Epithelial cell of esophagus (primary cell): ENCODE measurements at regions not wholly inside any gene's neighbourhood (a gene's known extent, or its start where the extent isn't known, plus 50 kb on each side); places are given as distances from the start of the nearest gene placed in this dataset.
"Not testable (repeated sequence)": the region's sequence is repeated elsewhere in the genome, so short reads cannot be mapped to it uniquely, and the experiment has no call there.

Source experiments
- DNase-seq: peaks from one replicate; pipeline ENCODE4 v3.0.0; 2010; ENCODE audit warnings: low read depth
- H3K4me3 ChIP-seq: 2 replicates; pipeline ENCODE4 v1.5.1; 2011; ENCODE audit warnings: mild to moderate bottlenecking, low read length, control low read depth
- TF ChIP-seq, protein P1 (sequence below): IDR thresholded peaks from 2 replicates; pipeline ENCODE4 v1.5.1; 2011; ENCODE audit warnings: low read depth, mild to moderate bottlenecking, low read length, control low read depth, inconsistent platforms; ENCODE audit not compliant: insufficient read depth; ENCODE audit errors: missing control alignments

DNA sequence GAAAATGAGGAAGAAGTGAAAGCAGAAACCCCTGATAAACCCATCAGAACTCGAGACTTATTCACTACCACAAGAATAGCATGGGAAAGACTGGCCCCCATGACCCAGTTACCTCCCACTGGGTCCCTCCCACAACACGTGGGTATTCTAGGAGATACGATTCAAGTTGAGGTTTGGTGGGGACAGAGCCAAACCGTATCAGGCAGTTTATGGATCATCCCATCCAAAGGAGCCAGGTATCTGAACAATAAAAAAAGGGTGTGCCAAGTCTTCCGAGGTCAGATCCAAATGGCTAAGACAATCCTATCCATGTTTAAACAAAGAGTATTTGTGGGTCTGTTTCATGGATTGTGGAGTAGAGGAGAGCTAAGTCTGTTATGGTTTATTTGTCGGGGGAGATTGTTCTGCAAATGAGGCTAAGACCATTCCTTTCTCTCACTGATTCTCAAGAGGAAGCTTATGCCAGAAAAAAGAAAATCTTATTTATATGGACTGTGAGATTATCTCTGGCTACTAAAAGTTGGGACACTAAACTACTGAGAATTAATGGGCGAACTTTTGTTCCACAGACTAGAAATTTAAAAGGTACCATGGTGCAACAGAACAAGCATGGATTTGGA lies 203.7 kb downstream of the IPMK start:
- H3K4me3 ChIP-seq, result no peak overlapping the region
- TF ChIP-seq, protein P1, sequence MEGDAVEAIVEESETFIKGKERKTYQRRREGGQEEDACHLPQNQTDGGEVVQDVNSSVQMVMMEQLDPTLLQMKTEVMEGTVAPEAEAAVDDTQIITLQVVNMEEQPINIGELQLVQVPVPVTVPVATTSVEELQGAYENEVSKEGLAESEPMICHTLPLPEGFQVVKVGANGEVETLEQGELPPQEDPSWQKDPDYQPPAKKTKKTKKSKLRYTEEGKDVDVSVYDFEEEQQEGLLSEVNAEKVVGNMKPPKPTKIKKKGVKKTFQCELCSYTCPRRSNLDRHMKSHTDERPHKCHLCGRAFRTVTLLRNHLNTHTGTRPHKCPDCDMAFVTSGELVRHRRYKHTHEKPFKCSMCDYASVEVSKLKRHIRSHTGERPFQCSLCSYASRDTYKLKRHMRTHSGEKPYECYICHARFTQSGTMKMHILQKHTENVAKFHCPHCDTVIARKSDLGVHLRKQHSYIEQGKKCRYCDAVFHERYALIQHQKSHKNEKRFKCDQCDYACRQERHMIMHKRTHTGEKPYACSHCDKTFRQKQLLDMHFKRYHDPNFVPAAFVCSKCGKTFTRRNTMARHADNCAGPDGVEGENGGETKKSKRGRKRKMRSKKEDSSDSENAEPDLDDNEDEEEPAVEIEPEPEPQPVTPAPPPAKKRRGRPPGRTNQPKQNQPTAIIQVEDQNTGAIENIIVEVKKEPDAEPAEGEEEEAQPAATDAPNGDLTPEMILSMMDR, result no peak
- DNase-seq, result no peak

GRCh38 chr10:58058683-58059082 lies 209.0 kb downstream of the IPMK start:
- peak; percentile 27 for DNase-seq

DNA sequence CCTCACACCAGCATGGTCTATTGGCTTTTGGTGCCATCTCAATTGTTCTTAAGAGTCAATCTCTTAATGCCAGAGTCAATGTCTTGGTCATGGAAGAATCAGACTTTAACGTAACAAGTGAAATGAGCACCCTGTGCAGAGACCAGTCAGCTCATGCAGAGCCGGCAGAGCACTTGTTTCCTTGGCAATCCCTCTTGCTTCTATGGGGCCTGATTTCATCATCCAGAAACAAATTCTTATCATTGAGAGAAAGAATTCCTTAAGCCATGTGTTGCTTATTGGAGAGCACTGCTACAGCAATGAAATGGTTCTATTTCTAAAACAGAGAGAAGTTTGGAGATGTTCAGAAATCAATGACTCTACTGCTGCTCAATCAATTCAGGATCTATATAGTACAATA lies 212.8 kb downstream of the IPMK start:
- no peak for DNase-seq
- TF ChIP-seq, protein P1, result no peak
- H3K4me3 ChIP-seq, result no peak overlapping the region

More at GRCh38 chr10:58058683-58059082, 209.0 kb downstream of the IPMK start:
- not testable (repeated sequence) for H3K4me3 ChIP-seq

DNA sequence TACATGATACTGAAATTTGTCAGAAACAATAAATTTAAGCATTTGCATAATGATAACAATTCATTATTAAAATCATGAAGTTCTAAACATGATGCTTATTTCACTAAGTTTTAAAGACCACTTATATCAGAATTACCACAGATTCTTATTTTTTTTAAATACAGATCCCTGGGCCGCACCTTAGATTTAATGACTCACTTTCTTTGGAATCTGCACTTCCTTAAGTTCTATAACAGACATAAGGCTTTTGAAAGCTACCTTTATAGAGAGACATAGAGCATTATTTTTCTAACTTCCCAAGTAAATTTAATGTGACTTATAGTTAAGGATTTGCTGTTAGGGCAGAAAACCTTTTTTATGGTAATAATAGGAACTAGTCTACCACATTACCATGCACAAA lies 214.9 kb downstream of the IPMK start:
- no peak overlapping the region for H3K4me3 ChIP-seq

DNA sequence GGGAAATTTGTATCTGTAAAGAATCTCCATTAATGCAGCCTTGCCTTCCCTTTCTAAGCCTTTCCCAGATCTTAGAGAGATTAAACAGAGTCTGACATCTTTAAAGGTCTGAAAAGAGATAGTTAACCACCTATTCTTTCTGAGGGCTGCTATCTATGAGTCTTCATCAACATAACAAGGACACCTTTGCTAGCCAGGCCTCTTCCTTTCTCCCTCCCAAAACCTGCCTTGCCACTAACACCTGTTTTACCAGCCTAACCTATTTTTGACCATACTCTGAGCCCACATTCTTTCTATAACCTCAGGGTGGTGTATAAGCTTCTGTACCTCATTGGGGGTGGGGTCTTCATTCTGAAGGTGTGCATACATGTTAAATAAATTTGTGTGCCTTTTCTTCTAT lies 217.1 kb downstream of the IPMK start:
- DNase-seq, result no peak
- H3K4me3 ChIP-seq, result no peak overlapping the region
- TF ChIP-seq, protein P1, result no peak

More for the DNA sequence above, 214.9 kb downstream of the IPMK start:
- DNase-seq, result peak; percentile 55
- TF ChIP-seq, protein P1, result no peak

DNA sequence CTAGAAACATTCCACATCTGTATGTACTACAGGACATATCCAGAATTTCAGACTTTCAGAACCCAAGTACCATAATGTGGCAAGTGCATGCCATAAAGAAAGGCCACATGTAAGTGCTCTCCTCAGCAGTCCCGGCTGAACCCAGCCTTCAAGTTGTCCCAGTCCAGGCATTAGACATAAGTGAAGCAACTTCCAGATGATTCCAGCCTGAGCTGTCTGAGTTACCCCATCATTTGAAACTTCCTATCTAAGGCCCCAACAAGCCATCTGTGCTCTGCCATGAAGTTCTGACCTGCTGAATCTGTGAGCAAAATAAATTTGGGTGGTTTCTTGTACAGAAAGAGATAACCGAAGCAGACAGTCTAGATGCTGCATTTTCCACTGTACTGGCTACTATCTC lies 218.8 kb downstream of the IPMK start:
- TF ChIP-seq, protein P1, result no peak
- peak; percentile 49 for DNase-seq
- no peak overlapping the region for H3K4me3 ChIP-seq

DNA sequence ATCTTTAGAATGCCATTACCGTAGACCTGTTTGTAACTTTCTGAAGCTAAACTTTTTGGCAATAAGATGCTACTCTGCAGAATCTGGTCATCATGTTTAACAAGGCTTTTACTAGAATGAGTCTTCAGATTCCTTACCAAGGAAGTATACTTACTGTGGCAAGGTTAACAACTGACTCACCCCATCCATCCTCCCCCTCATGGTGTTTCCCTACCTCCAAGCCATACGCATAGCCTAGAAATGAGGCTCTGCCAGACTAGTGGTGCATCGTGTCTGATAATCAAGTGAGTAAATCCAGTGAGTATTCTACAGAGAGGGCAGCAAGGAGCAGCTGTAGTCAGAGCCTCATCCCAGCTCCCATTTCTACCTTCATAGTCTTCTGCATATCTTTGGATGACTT lies 223.6 kb downstream of the IPMK start:
- TF ChIP-seq, protein P1, result no peak
- DNase-seq, result peak; percentile 93
- no peak overlapping the region for H3K4me3 ChIP-seq

GRCh38 chr10:58041901-58042300 lies 225.8 kb downstream of the IPMK start:
- TF ChIP-seq, protein P1, result no peak
- DNase-seq, result peak; percentile 7
- no peak overlapping the region for H3K4me3 ChIP-seq
